ENCODE measurements at regions not wholly inside any gene's neighbourhood (a gene's known extent, or its start where the extent isn't known, plus 50 kb on each side); places are given as distances from the start of the nearest gene placed in this dataset.

- no peak overlapping the region for H3K27ac Mint-ChIP-seq
- no peaks in the 10 kb centered on the region for H3K36me3 Mint-ChIP-seq (ENCODE audit: low read depth)
- DNase-seq: no peak
- H3K27me3 Mint-ChIP-seq (ENCODE audit: low read depth, poor library complexity): peaks cover 3% of the 10 kb centered on the region
- no peaks in the 10 kb centered on the region for H3K4me1 Mint-ChIP-seq
- no peak overlapping the region for H3K4me3 Mint-ChIP-seq
- no peak for TF ChIP-seq CTCF (IDR thresholded peaks at IDR 0.05)
- no peaks in the 10 kb centered on the region for H3K9me3 Mint-ChIP-seq
These were observed 527.7 kb downstream of the LTN1 start for GRCh38 chr21:28464988-28465387.

- no peak overlapping the region for H3K27ac Mint-ChIP-seq
- no peaks in the 10 kb centered on the region for H3K9me3 Mint-ChIP-seq
- H3K4me1 Mint-ChIP-seq: no peaks in the 10 kb centered on the region
- TF ChIP-seq CTCF (IDR thresholded peaks at IDR 0.05): no peak
- no peak overlapping the region for H3K4me3 Mint-ChIP-seq
- H3K27me3 Mint-ChIP-seq (ENCODE audit: low read depth, poor library complexity): peaks cover under 1% of the 10 kb centered on the region
- no peak for DNase-seq
- no peaks in the 10 kb centered on the region for H3K36me3 Mint-ChIP-seq (ENCODE audit: low read depth)
These were observed 528.6 kb downstream of the LTN1 start for GRCh38 chr21:28464095-28464494.

- Mint-ChIP-seq H3K4me1 (no peaks in the 10 kb centered on the region), H3K9me3 (no peaks in the 10 kb centered on the region), H3K27ac (no peak overlapping the region), H3K36me3 (ENCODE audit: low read depth) (no peaks in the 10 kb centered on the region), H3K27me3 (ENCODE audit: low read depth, poor library complexity) (no peaks in the 10 kb centered on the region), H3K4me3 (no peak overlapping the region)
- DNase-seq: no peak
- no peak for TF ChIP-seq CTCF (IDR thresholded peaks at IDR 0.05)
These were observed 533.5 kb downstream of the LTN1 start for GRCh38 chr21:28459193-28459592.

GRCh38 chr21:28458446-28458845 lies 534.2 kb downstream of the LTN1 start:
- H3K27me3 Mint-ChIP-seq (ENCODE audit: low read depth, poor library complexity): peaks cover under 1% of the 10 kb centered on the region
- TF ChIP-seq CTCF (IDR thresholded peaks at IDR 0.05): no peak
- H3K4me1 Mint-ChIP-seq: no peaks in the 10 kb centered on the region
- no peak for DNase-seq
- no peaks in the 10 kb centered on the region for H3K36me3 Mint-ChIP-seq (ENCODE audit: low read depth)
- H3K9me3 Mint-ChIP-seq: no peaks in the 10 kb centered on the region
- no peak overlapping the region for H3K4me3 Mint-ChIP-seq
- H3K27ac Mint-ChIP-seq: no peak overlapping the region

- Mint-ChIP-seq H3K9me3 (no peaks in the 10 kb centered on the region), H3K4me1 (no peaks in the 10 kb centered on the region), H3K27me3 (ENCODE audit: low read depth, poor library complexity) (peaks cover 9% of the 10 kb centered on the region), H3K36me3 (ENCODE audit: low read depth) (no peaks in the 10 kb centered on the region), H3K27ac (no peak overlapping the region), H3K4me3 (no peak overlapping the region)
- TF ChIP-seq CTCF (IDR thresholded peaks at IDR 0.05): no peak
- no peak for DNase-seq
These were observed 537.5 kb downstream of the LTN1 start for GRCh38 chr21:28455253-28455600.

- Mint-ChIP-seq H3K4me1 (no peaks in the 10 kb centered on the region), H3K27me3 (ENCODE audit: low read depth, poor library complexity) (peaks cover 9% of the 10 kb centered on the region), H3K4me3 (no peak overlapping the region), H3K27ac (no peak overlapping the region), H3K9me3 (no peaks in the 10 kb centered on the region), H3K36me3 (ENCODE audit: low read depth) (no peaks in the 10 kb centered on the region)
- no peak for DNase-seq
- TF ChIP-seq CTCF (IDR thresholded peaks at IDR 0.05): no peak
These were observed 538.0 kb downstream of the LTN1 start for GRCh38 chr21:28454564-28455252.

Measured in nephron progenitor cell (in vitro differentiated cells).